Gastroesophageal sphincter (tissue), 4 donors: ENCODE measurements at regions not wholly inside any gene's neighbourhood (a gene's known extent, or its start where the extent isn't known, plus 50 kb on each side); places are given as distances from the start of the nearest gene placed in this dataset.

Experiments
- ATAC-seq: fragments of 150-250 bp; one replicate; pipeline ENCODE4 v1.9.1; 2016; ENCODE audit warnings: mild to moderate bottlenecking, moderate library complexity
- H3K27ac ChIP-seq, 4 donors: fragments of 200-600 bp; sonication (generic) in 3 of 4; 1 replicate in 3 of 4; 2 replicates in 1 of 4; pipeline ENCODE4 v1.5.1; 2016 to 2019
- H3K27me3 ChIP-seq: fragments of 200-600 bp; sonication (generic); one replicate; pipeline ENCODE4 v1.5.1; 2019
- H3K36me3 ChIP-seq, 2 donors: fragments of 200-600 bp; sonication (generic); one replicate each; pipeline ENCODE4 v1.5.1; 2019; ENCODE audit warnings: control low read depth in 1 of 2
- H3K4me1 ChIP-seq, 3 donors: fragments of 200-600 bp; sonication (generic); 1 replicate in 2 of 3; 2 replicates in 1 of 3; pipeline ENCODE4 v1.5.1; 2016 to 2019; ENCODE audit warnings: control low read depth in 2 of 3
- H3K4me3 ChIP-seq, 2 donors: fragments of 200-600 bp; sonication (generic); one replicate each; pipeline ENCODE4 v1.5.1; 2019; ENCODE audit warnings: mild to moderate bottlenecking in 1 of 2, moderate library complexity in 1 of 2
- H3K9me3 ChIP-seq, 3 donors: fragments of 200-600 bp; sonication (generic); one replicate each; pipeline ENCODE4 v1.5.1; 2017 to 2019; ENCODE audit warnings: control low read depth in 2 of 3
- EP300 ChIP-seq: sonication (generic); formaldehyde crosslinking; IDR thresholded peaks from one replicate; pipeline ENCODE4 v1.6.1; 2017; ENCODE audit warnings: antibody characterized with exemption, mild to moderate bottlenecking
- POLR2A ChIP-seq, 2 donors: fragments of 450-650 bp; IDR thresholded peaks; one replicate each; pipeline ENCODE4 v1.6.1; 2017; ENCODE audit warnings: antibody characterized with exemption in 2 of 2, mild to moderate bottlenecking in 2 of 2, moderate library complexity in 1 of 2
- POLR2AphosphoS5 ChIP-seq: sonication (generic); formaldehyde crosslinking; IDR thresholded peaks from one replicate; pipeline ENCODE4 v1.6.1; 2017; ENCODE audit warnings: antibody characterized with exemption
- WGBS, 2 donors: methylation state at CpG; one replicate each; pipeline ENCODE4 v1.1.5; 2018; ENCODE audit warnings: low coverage in 1 of 2; 5-methylcytosine and 5-hydroxymethylcytosine counted together
- TF ChIP-seq, protein P1 (sequence below), 4 experiments: fragments of 200-600 bp in 2 of 4; fragments of 450-650 bp in 2 of 4; sonication (generic) in 1 of 4; IDR thresholded peaks; one replicate each; pipeline ENCODE4 v1.5.1; 2017 to 2019; ENCODE audit warnings: antibody characterized with exemption in 4 of 4, mild to moderate bottlenecking in 2 of 4, moderate library complexity in 2 of 4

DNA sequence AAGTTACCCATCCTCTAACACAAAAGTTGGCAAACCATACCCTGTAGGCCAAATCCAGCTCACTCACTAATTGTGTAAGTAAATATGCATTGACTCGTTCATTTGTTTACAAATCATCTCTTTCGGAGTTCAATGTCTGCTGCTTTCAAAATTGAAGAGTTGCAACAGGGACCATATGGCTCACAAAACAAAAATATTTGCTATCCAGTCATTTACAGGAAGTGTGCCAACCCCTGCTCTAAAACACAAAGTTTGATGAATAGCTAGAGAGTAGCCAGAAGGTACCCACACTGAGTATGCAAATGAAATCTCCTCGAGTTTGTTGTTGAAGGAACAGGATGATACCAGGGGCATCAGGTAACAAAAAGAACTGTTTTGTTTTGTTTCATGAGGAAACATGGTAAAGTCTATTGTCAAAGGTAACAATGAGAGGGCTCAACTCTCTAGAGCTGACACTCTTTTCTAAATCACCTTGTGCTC lies 236.2 kb upstream of the THBS1 start:
- no peaks in the 10 kb centered on the region for H3K36me3 ChIP-seq
- H3K27me3 ChIP-seq: no peaks in the 10 kb centered on the region
- H3K27ac ChIP-seq: no peak overlapping the region
- no peaks in the 10 kb centered on the region for H3K4me1 ChIP-seq
- no peaks in the 10 kb centered on the region for H3K9me3 ChIP-seq
- TF ChIP-seq, protein P1, sequence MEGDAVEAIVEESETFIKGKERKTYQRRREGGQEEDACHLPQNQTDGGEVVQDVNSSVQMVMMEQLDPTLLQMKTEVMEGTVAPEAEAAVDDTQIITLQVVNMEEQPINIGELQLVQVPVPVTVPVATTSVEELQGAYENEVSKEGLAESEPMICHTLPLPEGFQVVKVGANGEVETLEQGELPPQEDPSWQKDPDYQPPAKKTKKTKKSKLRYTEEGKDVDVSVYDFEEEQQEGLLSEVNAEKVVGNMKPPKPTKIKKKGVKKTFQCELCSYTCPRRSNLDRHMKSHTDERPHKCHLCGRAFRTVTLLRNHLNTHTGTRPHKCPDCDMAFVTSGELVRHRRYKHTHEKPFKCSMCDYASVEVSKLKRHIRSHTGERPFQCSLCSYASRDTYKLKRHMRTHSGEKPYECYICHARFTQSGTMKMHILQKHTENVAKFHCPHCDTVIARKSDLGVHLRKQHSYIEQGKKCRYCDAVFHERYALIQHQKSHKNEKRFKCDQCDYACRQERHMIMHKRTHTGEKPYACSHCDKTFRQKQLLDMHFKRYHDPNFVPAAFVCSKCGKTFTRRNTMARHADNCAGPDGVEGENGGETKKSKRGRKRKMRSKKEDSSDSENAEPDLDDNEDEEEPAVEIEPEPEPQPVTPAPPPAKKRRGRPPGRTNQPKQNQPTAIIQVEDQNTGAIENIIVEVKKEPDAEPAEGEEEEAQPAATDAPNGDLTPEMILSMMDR (IDR thresholded peaks at IDR 0.05): no peak
- no peak for TF ChIP-seq POLR2A (IDR thresholded peaks at IDR 0.05)
- no peak for TF ChIP-seq EP300
- TF ChIP-seq POLR2AphosphoS5: no peak
- no peak for ATAC-seq
- H3K4me3 ChIP-seq: no peak overlapping the region
- 84 to 88% methylated on average over 3 of the region's 3 CpGs for WGBS, 2 donors

DNA sequence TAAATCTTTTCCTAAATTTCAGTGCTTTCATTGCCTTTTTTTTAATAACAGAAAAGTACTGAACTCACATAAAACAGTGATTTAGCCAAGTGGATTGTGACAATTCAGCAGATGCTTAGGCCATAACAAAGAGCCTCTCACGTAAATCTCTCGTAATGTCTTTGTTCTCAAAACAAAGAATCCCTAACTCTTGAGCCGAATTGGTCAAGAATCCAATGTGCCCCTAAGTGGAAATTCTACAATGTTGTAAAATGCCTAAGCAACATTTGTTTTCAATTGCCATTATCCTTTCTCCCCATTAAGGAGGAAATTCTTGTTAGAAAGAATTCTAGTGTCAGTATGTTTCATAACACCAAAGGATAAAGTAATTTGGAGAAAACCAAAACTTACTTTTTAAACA lies 235.7 kb upstream of the THBS1 start:
- ATAC-seq: no peak
- Histone ChIP-seq H3K9me3 (no peaks in the 10 kb centered on the region), H3K4me1 (no peaks in the 10 kb centered on the region), H3K4me3 (no peak overlapping the region), H3K27me3 (no peaks in the 10 kb centered on the region), H3K36me3 (no peaks in the 10 kb centered on the region), H3K27ac (no peak overlapping the region)
- TF ChIP-seq POLR2AphosphoS5: no peak
- TF ChIP-seq, protein P1 (IDR thresholded peaks at IDR 0.05): no peak
- TF ChIP-seq EP300: no peak
- 52 to 80% methylated on average over 1 to 3 of the region's 3 CpGs for WGBS, 2 donors

DNA sequence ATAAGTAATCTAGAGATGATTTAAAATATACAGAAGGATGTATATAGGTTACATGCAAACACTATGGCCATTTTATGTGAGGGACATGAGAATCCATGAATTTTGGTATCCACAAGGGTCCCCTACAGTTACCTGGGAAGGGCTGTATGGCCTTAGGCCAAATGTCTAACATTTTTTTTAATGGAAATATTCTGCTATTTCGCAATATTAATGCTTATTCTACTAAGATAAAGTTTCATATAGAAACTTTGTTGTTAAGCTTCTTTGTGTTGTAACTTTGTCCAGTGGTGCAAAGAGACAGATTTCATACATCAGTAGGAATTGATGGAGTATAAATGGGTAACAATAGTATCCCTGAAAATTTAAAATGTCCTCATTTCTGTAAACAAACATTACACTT lies 233.4 kb upstream of the THBS1 start:
- TF ChIP-seq EP300 (no peak), POLR2A (IDR thresholded peaks at IDR 0.05) (no peak), POLR2AphosphoS5 (no peak)
- TF ChIP-seq, protein P1 (IDR thresholded peaks at IDR 0.05): no peak
- 100% methylated on average over 1 of the region's 1 CpG for WGBS, 2 donors

DNA sequence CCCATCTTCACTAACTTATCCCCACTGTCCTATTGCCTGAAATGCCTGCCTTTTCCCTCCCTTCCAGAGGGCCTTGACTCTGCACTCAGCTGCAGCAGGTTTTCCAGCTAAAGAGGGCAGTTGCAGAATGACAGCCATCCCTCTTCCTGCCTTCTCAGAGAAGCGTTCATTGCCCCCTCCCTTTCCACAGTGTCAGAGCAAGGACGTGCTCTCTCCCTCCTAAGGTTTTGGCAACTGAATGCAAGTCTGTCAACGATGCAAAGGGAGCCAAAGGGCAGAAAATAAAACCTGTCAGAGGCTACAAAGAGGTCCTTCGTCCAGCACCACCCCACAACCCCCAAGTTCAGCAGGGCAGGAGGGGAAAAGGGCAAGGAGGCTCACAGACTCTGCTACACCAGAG lies 230.1 kb upstream of the THBS1 start:
- Histone ChIP-seq H3K4me3 (no peak overlapping the region), H3K27me3 (no peaks in the 10 kb centered on the region), H3K4me1 (peaks cover 0 to 12% (median 0%) of the 10 kb centered on the region in 3 donors), H3K9me3 (no peaks in the 10 kb centered on the region), H3K36me3 (no peaks in the 10 kb centered on the region), H3K27ac (no peak overlapping the region)
- no peak for ATAC-seq
- 29% methylated on average over 2 of the region's 4 CpGs; no CpG with 5 or more reads in 1 of the 2 donors for WGBS, 2 donors
- no peak for TF ChIP-seq EP300

More for the DNA sequence above, 233.4 kb upstream of the THBS1 start:
- Histone ChIP-seq H3K27ac (no peak overlapping the region), H3K36me3 (no peaks in the 10 kb centered on the region), H3K4me1 (peaks cover 0 to 6% (median 0%) of the 10 kb centered on the region in 3 donors), H3K9me3 (no peaks in the 10 kb centered on the region), H3K4me3 (no peak overlapping the region), H3K27me3 (no peaks in the 10 kb centered on the region)
- ATAC-seq: no peak

DNA sequence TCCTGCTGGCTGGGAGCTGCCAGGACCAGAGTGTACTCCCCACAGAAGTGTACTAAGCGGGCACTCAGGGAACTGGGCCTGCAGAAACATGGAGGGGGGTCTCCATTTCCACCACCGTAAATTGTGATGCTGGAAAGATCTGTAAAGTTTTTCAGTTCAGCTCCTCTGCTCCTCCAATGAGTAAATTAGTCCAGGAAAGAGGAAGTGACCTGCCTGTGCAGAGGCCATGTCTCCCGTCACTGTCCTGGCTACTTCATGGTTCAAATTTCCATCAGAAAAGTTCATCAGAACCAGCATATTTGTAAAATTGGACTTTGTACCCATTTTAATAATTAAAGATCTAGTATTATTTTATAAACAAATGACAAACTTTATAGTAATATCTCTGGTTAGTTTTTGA lies 226.7 kb upstream of the THBS1 start:
- TF ChIP-seq, protein P1 (IDR thresholded peaks at IDR 0.05): no peak
- no peak for TF ChIP-seq POLR2AphosphoS5
- no peak for TF ChIP-seq POLR2A (IDR thresholded peaks at IDR 0.05)
- TF ChIP-seq EP300: no peak
- no CpG with 5 or more reads among the region's 3 CpGs for WGBS, 2 donors

More for the DNA sequence above, 226.7 kb upstream of the THBS1 start:
- Histone ChIP-seq H3K27me3 (no peaks in the 10 kb centered on the region), H3K36me3 (no peaks in the 10 kb centered on the region), H3K27ac (no peak overlapping the region), H3K4me3 (no peak overlapping the region), H3K4me1 (peaks cover 0 to 33% (median 3%) of the 10 kb centered on the region in 3 donors), H3K9me3 (no peaks in the 10 kb centered on the region)
- no peak for ATAC-seq
